Epithelial cell of esophagus (primary cell): ENCODE measurements at regions not wholly inside any gene's neighbourhood (a gene's known extent, or its start where the extent isn't known, plus 50 kb on each side); places are given as distances from the start of the nearest gene placed in this dataset.

Experiments
- DNase-seq: peaks from one replicate; pipeline ENCODE4 v3.0.0; 2010; ENCODE audit warnings: low read depth
- H3K4me3 ChIP-seq: 2 replicates; pipeline ENCODE4 v1.5.1; 2011; ENCODE audit warnings: mild to moderate bottlenecking, low read length, control low read depth
- TF ChIP-seq, protein P1 (sequence below): IDR thresholded peaks from 2 replicates; pipeline ENCODE4 v1.5.1; 2011; ENCODE audit warnings: low read depth, mild to moderate bottlenecking, low read length, control low read depth, inconsistent platforms; ENCODE audit not compliant: insufficient read depth; ENCODE audit errors: missing control alignments

DNA sequence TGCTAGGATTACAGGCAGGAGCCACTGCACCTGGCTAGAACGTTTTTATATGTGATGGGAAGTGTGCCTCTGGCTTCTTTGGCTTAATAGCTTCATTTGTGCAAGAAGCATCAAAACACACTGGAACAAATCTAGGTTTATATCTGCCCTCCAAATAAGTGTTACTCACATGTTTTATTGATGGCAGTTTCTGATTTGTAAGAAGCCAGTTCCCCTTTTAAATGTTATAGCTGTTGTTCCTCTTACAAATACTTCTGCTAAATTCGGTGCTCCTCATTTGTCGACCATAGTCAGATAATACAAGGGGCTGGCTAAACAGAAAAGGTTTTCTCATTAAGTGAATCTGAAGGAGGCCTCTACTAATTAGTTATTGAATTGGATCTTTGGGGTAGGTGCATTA is 307.1 kb upstream of the SEMA6D start:
- TF ChIP-seq, protein P1, sequence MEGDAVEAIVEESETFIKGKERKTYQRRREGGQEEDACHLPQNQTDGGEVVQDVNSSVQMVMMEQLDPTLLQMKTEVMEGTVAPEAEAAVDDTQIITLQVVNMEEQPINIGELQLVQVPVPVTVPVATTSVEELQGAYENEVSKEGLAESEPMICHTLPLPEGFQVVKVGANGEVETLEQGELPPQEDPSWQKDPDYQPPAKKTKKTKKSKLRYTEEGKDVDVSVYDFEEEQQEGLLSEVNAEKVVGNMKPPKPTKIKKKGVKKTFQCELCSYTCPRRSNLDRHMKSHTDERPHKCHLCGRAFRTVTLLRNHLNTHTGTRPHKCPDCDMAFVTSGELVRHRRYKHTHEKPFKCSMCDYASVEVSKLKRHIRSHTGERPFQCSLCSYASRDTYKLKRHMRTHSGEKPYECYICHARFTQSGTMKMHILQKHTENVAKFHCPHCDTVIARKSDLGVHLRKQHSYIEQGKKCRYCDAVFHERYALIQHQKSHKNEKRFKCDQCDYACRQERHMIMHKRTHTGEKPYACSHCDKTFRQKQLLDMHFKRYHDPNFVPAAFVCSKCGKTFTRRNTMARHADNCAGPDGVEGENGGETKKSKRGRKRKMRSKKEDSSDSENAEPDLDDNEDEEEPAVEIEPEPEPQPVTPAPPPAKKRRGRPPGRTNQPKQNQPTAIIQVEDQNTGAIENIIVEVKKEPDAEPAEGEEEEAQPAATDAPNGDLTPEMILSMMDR = no peak
- no peak overlapping the region for H3K4me3 ChIP-seq
- no peak for DNase-seq

DNA sequence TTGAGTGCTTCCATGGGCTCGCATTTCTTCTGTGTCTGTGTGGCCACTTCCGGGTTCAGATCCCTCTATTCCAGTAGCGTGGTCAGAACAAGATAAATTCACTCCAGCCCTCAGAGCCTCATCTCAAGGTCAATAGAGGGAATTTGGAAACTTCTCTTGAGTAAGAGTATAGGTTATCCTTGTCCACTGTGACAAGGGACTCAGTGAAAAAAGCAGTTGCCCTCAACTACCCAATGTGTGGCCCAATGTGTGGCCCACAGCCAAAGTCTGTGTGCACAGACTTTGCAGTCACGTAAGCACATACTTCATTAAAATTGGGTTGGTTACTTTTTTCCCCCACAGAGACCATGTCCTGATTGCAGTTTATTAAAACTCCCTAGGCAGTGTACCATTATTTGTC is 305.6 kb upstream of the SEMA6D start:
- H3K4me3 ChIP-seq = no peak overlapping the region
- TF ChIP-seq, protein P1 = no peak
- DNase-seq = no peak

DNA sequence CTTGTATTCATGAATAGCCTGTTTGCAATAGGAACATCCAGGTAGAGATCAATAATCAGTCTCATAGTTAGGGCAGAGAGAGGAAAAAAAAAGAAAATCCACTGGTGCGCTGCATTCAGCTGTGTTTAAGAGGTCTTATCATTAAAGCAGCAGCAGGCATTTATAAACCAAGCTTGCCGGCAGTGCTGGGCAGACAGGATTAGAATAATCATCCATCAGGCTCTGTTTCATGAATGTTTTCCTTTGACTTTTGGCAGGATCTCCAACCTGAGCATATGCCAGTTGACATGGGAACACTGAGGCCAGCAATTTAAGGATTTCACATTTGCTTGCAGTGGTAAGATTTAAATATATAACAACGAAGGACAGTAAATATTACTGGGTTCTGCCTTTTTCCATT is 305.2 kb upstream of the SEMA6D start:
- no peak for DNase-seq
- TF ChIP-seq, protein P1 = no peak
- no peak overlapping the region for H3K4me3 ChIP-seq

DNA sequence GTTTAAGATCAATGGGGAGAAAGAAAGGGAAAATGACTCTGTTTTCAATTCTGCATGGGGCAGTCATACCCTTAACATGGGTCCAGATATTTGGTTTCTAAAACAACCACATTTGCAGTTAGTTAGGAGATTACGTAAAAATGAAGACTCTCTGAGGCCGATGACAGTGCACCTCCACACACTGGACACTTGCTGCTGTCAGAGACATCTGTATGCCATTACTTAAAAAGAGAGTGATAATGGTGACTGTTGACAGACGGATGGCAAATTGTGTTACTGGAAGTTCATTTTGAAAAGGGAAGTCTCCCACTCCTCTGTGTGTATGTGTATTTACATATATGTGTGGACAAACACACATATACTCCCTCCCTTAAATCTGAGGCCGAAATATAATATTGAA is 304.5 kb upstream of the SEMA6D start:
- TF ChIP-seq, protein P1 = no peak
- no peak for DNase-seq
- no peak overlapping the region for H3K4me3 ChIP-seq

DNA sequence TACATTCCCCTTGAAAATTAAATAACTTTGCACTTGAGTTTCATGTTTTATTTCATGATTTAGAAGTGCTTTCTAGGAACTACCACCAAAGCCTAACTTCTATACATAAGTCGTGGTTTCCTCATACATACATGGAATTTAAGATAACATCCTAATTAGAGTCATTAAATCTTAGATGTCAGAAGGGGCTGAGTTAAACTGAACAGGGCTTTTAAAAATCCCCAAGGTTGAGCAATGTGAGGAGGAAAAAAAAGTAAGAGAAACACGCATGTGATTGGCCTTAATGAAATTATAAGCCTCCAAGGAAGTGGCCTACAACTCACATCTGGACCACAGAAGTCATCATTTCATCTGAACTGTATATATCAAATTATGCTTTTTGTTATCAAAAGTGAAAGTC is 303.1 kb upstream of the SEMA6D start:
- DNase-seq = no peak
- TF ChIP-seq, protein P1 = no peak
- no peak overlapping the region for H3K4me3 ChIP-seq

DNA sequence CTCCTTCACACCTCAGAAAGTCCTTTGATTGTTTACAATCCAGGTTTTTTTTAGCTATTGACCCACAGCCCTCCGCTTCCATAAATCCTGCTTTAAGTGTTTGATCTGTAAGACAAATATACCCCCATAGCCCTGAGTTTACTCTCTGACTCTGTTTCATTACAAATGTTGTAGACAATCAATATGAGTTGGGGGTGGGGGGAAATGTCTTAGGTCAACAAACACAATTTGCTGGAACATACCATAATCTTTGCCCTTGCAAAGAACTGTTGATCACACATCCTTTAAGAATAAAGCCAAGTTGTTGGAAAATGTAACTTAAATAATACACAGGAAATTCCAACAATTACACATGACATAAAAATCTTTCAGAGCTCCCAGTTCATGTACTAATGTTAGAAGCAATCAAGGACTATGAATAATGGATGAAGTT is 301.8 kb upstream of the SEMA6D start:
- TF ChIP-seq, protein P1 = no peak
- H3K4me3 ChIP-seq = no peak overlapping the region
- no peak for DNase-seq

DNA sequence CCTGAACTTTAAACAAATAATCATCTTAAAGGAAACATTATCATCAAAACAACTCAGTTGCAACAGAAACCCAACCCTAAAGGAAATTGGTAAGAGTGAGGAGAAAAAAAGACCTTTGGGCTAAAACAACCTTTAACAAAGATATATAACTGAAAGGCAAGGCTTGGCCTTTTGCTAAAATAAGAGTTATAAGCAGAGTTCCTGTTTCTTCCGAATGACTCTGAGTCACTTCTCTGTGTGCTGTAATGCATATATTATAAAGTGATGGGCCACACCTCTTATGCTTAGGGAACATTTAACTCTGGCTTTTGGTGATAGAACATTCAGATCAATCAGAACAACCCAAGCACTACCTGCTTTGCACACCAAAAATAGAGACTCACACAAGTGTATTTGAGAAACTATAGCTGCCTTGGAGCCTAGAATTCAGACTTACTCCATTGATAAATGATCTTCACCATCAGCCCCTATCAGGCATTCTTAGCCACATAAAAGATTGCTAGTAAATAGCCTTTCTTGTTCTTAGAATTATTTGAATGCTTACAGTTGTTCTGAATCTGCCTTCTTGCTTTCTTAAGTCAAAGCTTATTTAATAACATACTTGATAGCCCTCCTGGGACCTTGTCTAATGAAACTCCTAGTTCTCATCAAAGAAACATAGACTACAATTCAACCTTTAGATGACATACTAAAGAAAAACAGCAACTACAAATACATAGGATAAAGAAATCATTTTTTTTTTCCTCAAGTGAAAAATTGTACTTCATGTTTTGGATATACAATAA is 294.2 kb upstream of the SEMA6D start:
- H3K4me3 ChIP-seq = no peak overlapping the region
- TF ChIP-seq, protein P1 = no peak
- peak; percentile 47 for DNase-seq
